HG02885 (cell line): ENCODE measurements at regions not wholly inside any gene's neighbourhood (a gene's known extent, or its start where the extent isn't known, plus 50 kb on each side); places are given as distances from the start of the nearest gene placed in this dataset.
"Not testable (repeated sequence)": the region's sequence is repeated elsewhere in the genome, so short reads cannot be mapped to it uniquely, and the experiment has no call there.

Experiments
- ATAC-seq: cut with Tn5 transposase; IDR thresholded peaks from one replicate; pipeline ENCODE4 v1.9.1; 2021; ENCODE audit warnings: mild to moderate bottlenecking; ENCODE audit not compliant: unreplicated experiment, poor library complexity

DNA sequence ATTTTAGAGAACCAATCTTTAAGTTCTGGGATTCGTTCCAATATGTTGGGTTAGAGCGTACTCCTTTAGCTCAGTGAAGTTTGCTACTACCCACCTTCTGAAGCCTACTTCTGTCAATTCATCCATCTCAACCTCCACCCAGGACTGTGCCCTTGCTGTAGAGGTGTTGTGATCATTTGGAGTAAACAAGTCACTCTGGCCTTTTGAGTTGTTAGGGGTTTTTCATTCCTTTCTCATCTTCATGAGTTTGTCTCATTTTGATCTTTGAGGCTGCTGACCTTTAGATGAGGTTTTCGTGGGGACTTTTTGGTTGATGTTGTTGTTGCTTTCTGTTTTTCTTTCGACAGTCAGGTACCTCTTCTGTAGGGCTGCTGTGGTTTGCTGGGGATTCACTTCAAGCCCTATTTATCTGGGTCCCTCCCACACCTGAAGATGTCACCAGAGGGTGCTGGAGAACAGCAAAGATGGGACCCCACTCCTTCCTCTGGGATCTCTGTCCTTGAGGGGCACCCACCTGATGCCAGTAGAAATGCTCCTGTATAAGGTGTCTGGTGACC is 158.4 kb downstream of the ANKRD36B start:
- not testable (repeated sequence) for ATAC-seq

GRCh38 chr2:97422376-97422775 is 167.3 kb downstream of the ANKRD36B start:
- ATAC-seq: not testable (repeated sequence)

GRCh38 chr2:97406340-97406739 is 183.3 kb downstream of the ANKRD36B start:
- not testable (repeated sequence) for ATAC-seq

GRCh38 chr2:97405172-97405737 is 184.4 kb downstream of the ANKRD36B start:
- ATAC-seq: not testable (repeated sequence)

- not testable (repeated sequence) for ATAC-seq
Measured at GRCh38 chr2:97402678-97403077, 187.0 kb downstream of the ANKRD36B start.

GRCh38 chr2:97395691-97396090 is 194.0 kb downstream of the ANKRD36B start:
- ATAC-seq: not testable (repeated sequence)

GRCh38 chr2:97385803-97386202 is 203.9 kb downstream of the ANKRD36B start:
- not testable (repeated sequence) for ATAC-seq

DNA sequence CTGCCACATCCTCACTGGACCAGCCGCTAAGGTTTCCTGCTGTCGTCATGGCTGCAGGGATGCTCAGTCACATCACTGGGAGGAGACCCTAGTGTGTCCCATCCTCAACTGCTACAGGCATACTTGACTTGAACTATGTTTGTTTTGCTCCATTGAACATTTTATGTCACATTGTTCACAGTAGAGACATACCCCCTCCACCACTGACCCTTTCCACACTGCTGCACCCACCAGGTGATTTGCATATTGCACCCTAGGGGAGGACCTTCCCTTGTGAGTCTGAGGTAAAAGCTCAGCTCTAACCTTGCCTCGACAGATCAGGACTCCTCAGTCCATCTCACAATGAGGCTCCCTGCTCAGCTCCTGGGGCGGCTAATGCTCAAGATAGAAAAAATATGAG is 213.8 kb downstream of the ANKRD36B start:
- ATAC-seq: peak; percentile 50

GRCh38 chr2:97374426-97374825 is 215.3 kb downstream of the ANKRD36B start:
- not testable (repeated sequence) for ATAC-seq

- not testable (repeated sequence) for ATAC-seq
Measured at GRCh38 chr2:97363159-97363558, 226.5 kb downstream of the ANKRD36B start.

- no peak for ATAC-seq
Measured at GRCh38 chr2:97359861-97360584, 229.7 kb downstream of the ANKRD36B start.

GRCh38 chr2:97355887-97356286 is 233.8 kb downstream of the ANKRD36B start:
- ATAC-seq: no peak

DNA sequence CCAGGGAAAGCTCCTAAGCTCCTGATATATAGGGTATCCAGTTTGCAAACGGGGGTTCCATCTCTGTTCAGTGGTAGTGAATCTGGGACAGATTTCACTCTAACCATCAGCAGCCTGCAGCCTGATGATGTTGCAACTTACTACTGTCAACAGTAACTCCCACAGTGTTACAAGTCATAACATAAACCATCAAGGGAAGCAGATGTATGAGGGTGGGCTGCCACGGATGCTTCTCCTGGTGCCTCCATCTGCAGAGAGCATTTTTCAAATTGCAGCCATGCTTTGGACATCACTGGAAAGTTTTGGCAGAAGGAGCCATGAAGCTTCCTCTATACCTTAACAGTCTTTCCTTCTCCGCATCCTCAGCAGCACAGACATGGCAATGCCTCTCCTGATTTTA is 234.5 kb downstream of the ANKRD36B start:
- ATAC-seq: no peak

DNA sequence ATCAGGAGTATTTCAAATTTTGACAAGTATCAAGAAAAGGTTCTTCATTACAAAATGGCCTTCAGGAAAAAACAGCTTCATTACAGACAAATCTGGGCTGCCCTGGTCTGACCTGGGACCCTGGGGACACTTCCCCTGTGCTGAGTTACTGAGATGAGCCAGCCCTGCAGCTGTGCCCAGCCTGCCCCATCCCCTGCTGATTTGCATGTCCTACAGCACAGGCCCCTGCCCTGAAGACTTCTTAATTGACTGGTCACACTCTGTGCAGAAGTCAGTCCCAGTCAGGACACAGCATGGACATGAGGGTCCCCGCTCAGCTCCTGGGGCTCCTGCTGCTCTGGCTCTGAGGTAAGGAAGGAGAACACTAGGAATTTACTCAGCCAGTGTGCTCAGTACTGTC is 235.1 kb downstream of the ANKRD36B start:
- ATAC-seq: no peak

- ATAC-seq: no peak
Measured at GRCh38 chr2:97348841-97349240, 235.9 kb downstream of the ANKRD36 start.

DNA sequence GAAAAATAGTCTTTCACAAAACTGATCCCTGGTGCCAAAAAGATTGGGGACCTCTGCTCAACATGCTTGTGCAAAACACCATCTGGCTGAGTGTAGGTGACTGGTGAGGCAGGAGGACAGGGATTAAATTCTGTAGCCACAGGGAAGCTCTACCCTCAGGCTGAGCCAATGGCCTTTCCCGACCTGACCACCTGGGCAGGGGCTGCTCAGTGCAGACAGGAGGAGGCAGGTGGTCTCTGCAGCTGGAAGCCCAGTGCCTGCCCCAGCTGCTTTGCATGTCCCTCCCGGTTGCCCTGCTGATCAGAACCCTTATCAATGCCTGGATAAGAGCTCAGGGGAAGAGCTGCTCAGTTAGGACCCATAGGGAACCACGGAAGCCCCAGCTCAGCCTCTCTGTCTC is 235.3 kb downstream of the ANKRD36 start:
- ATAC-seq: no peak

GRCh38 chr2:97344937-97345336 is 232.0 kb downstream of the ANKRD36 start:
- ATAC-seq: not testable (repeated sequence)

DNA sequence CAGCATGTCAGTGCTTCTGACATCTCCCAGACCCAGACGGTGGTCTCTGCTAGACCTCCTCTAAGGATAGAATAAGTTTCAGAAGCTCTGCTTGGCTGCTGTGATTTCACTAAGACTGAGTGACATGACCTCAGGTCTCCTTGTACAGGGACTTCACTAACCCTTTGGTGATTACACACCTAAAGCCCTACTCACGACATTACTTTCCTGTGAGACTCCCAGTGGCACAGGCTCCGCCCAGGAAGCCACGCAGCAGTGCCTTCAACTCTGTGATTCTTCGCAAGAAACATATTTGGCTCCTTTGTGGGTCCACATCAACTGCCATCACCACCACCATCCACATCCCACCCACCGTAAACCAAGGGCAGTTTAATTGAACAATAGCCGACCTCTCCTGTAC is 220.7 kb downstream of the ANKRD36 start:
- not testable (repeated sequence) for ATAC-seq

DNA sequence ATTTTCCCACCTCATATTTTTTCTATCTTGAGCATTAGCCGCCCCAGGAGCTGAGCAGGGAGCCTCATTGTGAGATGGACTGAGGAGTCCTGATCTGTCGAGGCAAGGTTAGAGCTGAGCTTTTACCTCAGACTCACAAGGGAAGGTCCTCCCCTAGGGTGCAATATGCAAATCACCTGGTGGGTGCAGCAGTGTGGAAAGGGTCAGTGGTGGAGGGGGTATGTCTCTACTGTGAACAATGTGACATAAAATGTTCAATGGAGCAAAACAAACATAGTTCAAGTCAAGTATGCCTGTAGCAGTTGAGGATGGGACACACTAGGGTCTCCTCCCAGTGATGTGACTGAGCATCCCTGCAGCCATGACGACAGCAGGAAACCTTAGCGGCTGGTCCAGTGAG is 219.2 kb downstream of the ANKRD36 start:
- ATAC-seq: not testable (repeated sequence)

GRCh38 chr2:97321936-97322713 is 209.2 kb downstream of the ANKRD36 start:
- ATAC-seq: not testable (repeated sequence)

GRCh38 chr2:97315358-97315757 is 202.4 kb downstream of the ANKRD36 start:
- ATAC-seq: not testable (repeated sequence)
